Ovary (tissue), 7 donors: ENCODE measurements at regions not wholly inside any gene's neighbourhood (a gene's known extent, or its start where the extent isn't known, plus 50 kb on each side); places are given as distances from the start of the nearest gene placed in this dataset.

Source experiments
- DNase-seq, 5 donors: peaks; one replicate each; pipeline ENCODE4 v3.0.0-alpha.2; 2019 to 2020
- H3K27ac ChIP-seq, 2 donors: fragments of 200-600 bp; one replicate each; pipeline versions ENCODE4 v1.5.1 to v1.8.0; 2019 to 2022
- H3K27me3 ChIP-seq: fragments of 200-600 bp; one replicate; pipeline ENCODE4 v1.8.0; 2022
- H3K36me3 ChIP-seq: fragments of 200-600 bp; sonication (generic); one replicate; pipeline ENCODE4 v1.5.1; 2019
- H3K4me1 ChIP-seq: one replicate; pipeline ENCODE4 v1.8.1; 2013; ENCODE audit warnings: mild to moderate bottlenecking, moderate library complexity; ENCODE audit not compliant: insufficient read depth
- H3K4me3 ChIP-seq: fragments of 200-600 bp; sonication (generic); one replicate; pipeline ENCODE4 v1.5.1; 2017
- H3K9me3 ChIP-seq, 2 donors: fragments of 200-600 bp in 1 of 2; sonication (generic) in 1 of 2; one replicate each; pipeline versions ENCODE4 v1.5.1 to v1.8.1; 2013 to 2019; ENCODE audit warnings: mild to moderate bottlenecking in 1 of 2, moderate library complexity in 1 of 2
- EP300 ChIP-seq: sonication (generic); formaldehyde crosslinking; IDR thresholded peaks from one replicate; pipeline ENCODE4 v1.6.1; 2017; ENCODE audit warnings: antibody characterized with exemption
- POLR2A ChIP-seq: fragments of 450-650 bp; IDR thresholded peaks from one replicate; pipeline ENCODE4 v1.6.1; 2017; ENCODE audit warnings: antibody characterized with exemption, mild to moderate bottlenecking, moderate library complexity
- WGBS, 3 donors: extraction: QIAGEN DNeasy Blood & Tissue Kit in 1 of 3; methylation state at CpG; one replicate each; pipeline versions ENCODE4 v1.1.5 to v1.1.7; 2013 to 2017; 5-methylcytosine and 5-hydroxymethylcytosine counted together
- intact Hi-C, 4 donors: fragments of 100-400 bp; cut with DNase I; formaldehyde crosslinking; loops; one replicate each; pipeline versions ENCODE4 v1.11.0 to v1.15.1; 2022 to 2023
- TF ChIP-seq, protein P1 (sequence below), 3 donors: fragments of 450-650 bp in 2 of 3; fragments of 200-600 bp in 1 of 3; IDR thresholded peaks; one replicate each; pipeline versions ENCODE4 v1.5.1 to v1.8.0; 2016 to 2022; ENCODE audit warnings: antibody characterized with exemption in 3 of 3, mild to moderate bottlenecking in 1 of 3
- donor health status: DM: no; HTN: no; CAD: no; lungs with moderate emphysema.
- donor health status: DM: no; HTN: no; CAD: no.
- donor health status: Bipolar disorder and iron deficiency.
- donor health status: DM: no; HTN: no; CAD: no.
- donor health status: DM: yes; HTN: yes; CAD: no.

- no peaks in the 10 kb centered on the region for H3K4me1 ChIP-seq
- TF ChIP-seq EP300 = no peak
- TF ChIP-seq, protein P1, sequence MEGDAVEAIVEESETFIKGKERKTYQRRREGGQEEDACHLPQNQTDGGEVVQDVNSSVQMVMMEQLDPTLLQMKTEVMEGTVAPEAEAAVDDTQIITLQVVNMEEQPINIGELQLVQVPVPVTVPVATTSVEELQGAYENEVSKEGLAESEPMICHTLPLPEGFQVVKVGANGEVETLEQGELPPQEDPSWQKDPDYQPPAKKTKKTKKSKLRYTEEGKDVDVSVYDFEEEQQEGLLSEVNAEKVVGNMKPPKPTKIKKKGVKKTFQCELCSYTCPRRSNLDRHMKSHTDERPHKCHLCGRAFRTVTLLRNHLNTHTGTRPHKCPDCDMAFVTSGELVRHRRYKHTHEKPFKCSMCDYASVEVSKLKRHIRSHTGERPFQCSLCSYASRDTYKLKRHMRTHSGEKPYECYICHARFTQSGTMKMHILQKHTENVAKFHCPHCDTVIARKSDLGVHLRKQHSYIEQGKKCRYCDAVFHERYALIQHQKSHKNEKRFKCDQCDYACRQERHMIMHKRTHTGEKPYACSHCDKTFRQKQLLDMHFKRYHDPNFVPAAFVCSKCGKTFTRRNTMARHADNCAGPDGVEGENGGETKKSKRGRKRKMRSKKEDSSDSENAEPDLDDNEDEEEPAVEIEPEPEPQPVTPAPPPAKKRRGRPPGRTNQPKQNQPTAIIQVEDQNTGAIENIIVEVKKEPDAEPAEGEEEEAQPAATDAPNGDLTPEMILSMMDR (IDR thresholded peaks at IDR 0.05) = no peak
- no peak for TF ChIP-seq POLR2A
- intact Hi-C loops = no loop called here
- no peak overlapping the region for H3K4me3 ChIP-seq
- 84 to 88% (median 87%) methylated on average over 8 of the region's 8 CpGs for WGBS, 3 donors
- H3K27ac ChIP-seq = no peak overlapping the region
- no peaks in the 10 kb centered on the region for H3K36me3 ChIP-seq
- no peak for DNase-seq
- no peaks in the 10 kb centered on the region for H3K27me3 ChIP-seq
- no peaks in the 10 kb centered on the region for H3K9me3 ChIP-seq
Observed at GRCh38 chr1:232260861-232261260, 369.1 kb downstream of the SIPA1L2 start.

DNA sequence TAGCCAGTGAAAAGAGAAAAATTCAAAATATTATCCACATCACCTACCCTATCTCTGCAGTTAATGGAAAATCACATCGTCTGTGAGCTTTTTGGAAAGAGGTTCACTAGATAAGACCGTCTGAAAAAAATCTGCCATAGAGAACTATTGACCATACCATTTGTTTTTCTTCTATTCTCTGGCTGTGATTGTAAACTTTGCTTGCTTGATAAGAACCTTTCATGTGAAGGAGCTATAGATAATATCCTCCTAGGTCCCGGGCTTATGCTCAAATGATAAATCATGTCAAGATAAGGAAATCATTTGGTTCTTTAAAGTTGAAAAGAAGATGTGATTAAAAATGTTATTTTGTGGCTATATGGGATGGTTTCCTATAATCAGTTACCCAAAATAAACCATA, 369.9 kb downstream of the SIPA1L2 start:
- Histone ChIP-seq H3K27ac (no peak overlapping the region), H3K27me3 (no peaks in the 10 kb centered on the region), H3K36me3 (no peaks in the 10 kb centered on the region), H3K4me1 (no peaks in the 10 kb centered on the region), H3K9me3 (no peaks in the 10 kb centered on the region), H3K4me3 (no peak overlapping the region)
- TF ChIP-seq POLR2A (no peak), EP300 (no peak)
- TF ChIP-seq, protein P1 (IDR thresholded peaks at IDR 0.05) = no peak
- WGBS, 3 donors = 6 to 11% (median 8%) methylated on average over 3 of the region's 3 CpGs
- intact Hi-C loops = no loop called here
- DNase-seq = no peak

GRCh38 chr1:232259333-232259732, 370.6 kb downstream of the SIPA1L2 start:
- no peak for TF ChIP-seq EP300
- TF ChIP-seq, protein P1 (IDR thresholded peaks at IDR 0.05) = no peak
- TF ChIP-seq POLR2A = no peak
- 93 to 98% (median 96%) methylated on average over 3 of the region's 3 CpGs for WGBS, 3 donors
- H3K27ac ChIP-seq = no peak overlapping the region
- DNase-seq = no peak
- intact Hi-C loops = no loop called here
- no peaks in the 10 kb centered on the region for H3K4me1 ChIP-seq
- no peaks in the 10 kb centered on the region for H3K9me3 ChIP-seq
- H3K36me3 ChIP-seq = no peaks in the 10 kb centered on the region
- no peak overlapping the region for H3K4me3 ChIP-seq
- no peaks in the 10 kb centered on the region for H3K27me3 ChIP-seq

DNA sequence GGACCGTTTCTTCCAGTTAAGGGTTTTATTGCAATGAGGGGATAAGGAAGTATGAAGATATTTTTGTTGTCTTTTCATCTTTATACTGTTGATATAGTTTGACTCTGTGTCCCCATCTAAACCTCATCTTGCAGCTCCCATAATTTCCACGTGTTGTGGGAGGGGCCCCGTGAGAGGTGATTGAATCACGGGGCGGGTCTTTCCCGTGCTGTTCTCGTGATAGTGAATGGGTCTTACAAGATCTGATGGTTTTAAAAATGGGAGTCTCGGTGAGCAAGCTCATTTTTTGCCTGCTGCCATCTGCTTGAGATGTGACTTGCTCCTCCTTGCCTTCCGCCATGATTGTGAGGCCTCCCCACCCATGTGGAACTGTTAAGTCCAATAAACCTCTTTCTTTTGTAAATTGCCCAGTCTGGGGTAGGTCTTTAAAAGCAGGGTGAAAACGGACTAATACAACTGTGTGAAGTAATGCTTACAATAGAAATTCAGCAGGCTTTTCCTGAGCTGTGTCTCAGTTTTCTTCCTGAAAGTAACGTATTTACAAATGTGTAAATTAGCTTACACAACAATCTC, 377.3 kb downstream of the SIPA1L2 start:
- intact Hi-C loops = no loop called here
- Histone ChIP-seq H3K9me3 (no peaks in the 10 kb centered on the region), H3K4me1 (peaks cover 3% of the 10 kb centered on the region), H3K27ac (no peak overlapping the region), H3K27me3 (no peaks in the 10 kb centered on the region), H3K4me3 (no peak overlapping the region), H3K36me3 (no peaks in the 10 kb centered on the region)
- no peak for TF ChIP-seq EP300
- TF ChIP-seq POLR2A = no peak
- TF ChIP-seq, protein P1 (IDR thresholded peaks at IDR 0.05) = no peak
- no peak for DNase-seq
- 77 to 82% (median 78%) methylated on average over 11 of the region's 11 CpGs for WGBS, 3 donors
